Effector memory CD4-positive, alpha-beta T cell (primary cell): ENCODE measurements at regions not wholly inside any gene's neighbourhood (a gene's known extent, or its start where the extent isn't known, plus 50 kb on each side); places are given as distances from the start of the nearest gene placed in this dataset.

Experiments used
- DNase-seq, 3 donors: peaks; one replicate each; pipeline ENCODE4 v3.0.0-alpha.2; 2020
- H3K27ac ChIP-seq: 2 replicates; pipeline ENCODE4 v1.7.0; 2013; ENCODE audit warnings: mild to moderate bottlenecking, low read length, moderate library complexity; ENCODE audit not compliant: insufficient read depth, poor library complexity, severe bottlenecking
- H3K27me3 ChIP-seq: replicated peaks from 2 replicates; pipeline ENCODE4 v1.7.0; 2013; ENCODE audit warnings: mild to moderate bottlenecking, low read length; ENCODE audit not compliant: insufficient read depth, control insufficient read depth, poor library complexity, severe bottlenecking
- H3K36me3 ChIP-seq: 2 replicates; pipeline ENCODE4 v1.7.0; 2013; ENCODE audit warnings: mild to moderate bottlenecking, low read length, moderate library complexity; ENCODE audit not compliant: control insufficient read depth, insufficient read depth
- H3K4me1 ChIP-seq: 2 replicates; pipeline ENCODE4 v1.7.0; 2013; ENCODE audit warnings: low read length, mild to moderate bottlenecking; ENCODE audit not compliant: control insufficient read depth, insufficient read depth, poor library complexity, severe bottlenecking
- H3K4me3 ChIP-seq: 2 replicates; pipeline ENCODE4 v1.7.0; 2013; ENCODE audit warnings: low read length, low read depth, mild to moderate bottlenecking; ENCODE audit not compliant: insufficient read depth, poor library complexity, severe bottlenecking
- H3K9me3 ChIP-seq: 2 replicates; pipeline ENCODE4 v1.7.0; 2013; ENCODE audit warnings: mild to moderate bottlenecking, low read length, moderate library complexity; ENCODE audit not compliant: control insufficient read depth

GRCh38 chr9:113818391-113818790 is 57.7 kb upstream of the ZNF618 start:
- Histone ChIP-seq H3K4me3 (no peak overlapping the region), H3K36me3 (no peaks in the 10 kb centered on the region), H3K4me1 (no peaks in the 10 kb centered on the region), H3K9me3 (no peaks in the 10 kb centered on the region), H3K27me3 (no peaks in the 10 kb centered on the region), H3K27ac (no peak overlapping the region)
- no peak for DNase-seq

GRCh38 chr9:113822315-113822714 is 53.8 kb upstream of the ZNF618 start:
- no peak for DNase-seq

GRCh38 chr9:113823421-113823820 is 52.7 kb upstream of the ZNF618 start:
- Histone ChIP-seq H3K4me3 (no peak overlapping the region), H3K9me3 (no peaks in the 10 kb centered on the region), H3K27ac (no peak overlapping the region), H3K4me1 (no peaks in the 10 kb centered on the region), H3K27me3 (no peaks in the 10 kb centered on the region), H3K36me3 (no peaks in the 10 kb centered on the region)
- DNase-seq = no peak

More at GRCh38 chr9:113822315-113822714, 53.8 kb upstream of the ZNF618 start:
- Histone ChIP-seq H3K27me3 (no peaks in the 10 kb centered on the region), H3K4me1 (no peaks in the 10 kb centered on the region), H3K4me3 (no peak overlapping the region), H3K36me3 (no peaks in the 10 kb centered on the region), H3K27ac (no peak overlapping the region), H3K9me3 (no peaks in the 10 kb centered on the region)
